IgD-negative memory B cell (primary cell): ENCODE measurements at regions not wholly inside any gene's neighbourhood (a gene's known extent, or its start where the extent isn't known, plus 50 kb on each side); places are given as distances from the start of the nearest gene placed in this dataset.
"Not testable (repeated sequence)": the region's sequence is repeated elsewhere in the genome, so short reads cannot be mapped to it uniquely, and the experiment has no call there.

Experiments used
- H3K27ac Mint-ChIP-seq, 3 donors: one replicate each; pipeline ENCODE4 v1.8.0; 2020 to 2022; ENCODE audit warnings: mild to moderate bottlenecking in 3 of 3, mixed read lengths in 3 of 3, moderate library complexity in 1 of 3
- H3K27me3 Mint-ChIP-seq: one replicate; pipeline ENCODE4 v1.8.0; 2021; ENCODE audit warnings: mixed read lengths
- H3K36me3 Mint-ChIP-seq: one replicate; pipeline ENCODE4 v1.8.0; 2020; ENCODE audit warnings: mild to moderate bottlenecking, mixed read lengths
- H3K4me1 Mint-ChIP-seq, 3 donors: one replicate each; pipeline ENCODE4 v1.8.0; 2020 to 2022; ENCODE audit warnings: mixed read lengths in 3 of 3, mild to moderate bottlenecking in 1 of 3
- H3K4me3 Mint-ChIP-seq, 4 donors: one replicate each; pipeline ENCODE4 v1.8.0; 2020 to 2022; ENCODE audit warnings: mild to moderate bottlenecking in 4 of 4, mixed read lengths in 4 of 4, moderate library complexity in 3 of 4
- H3K9me3 Mint-ChIP-seq, 3 donors: one replicate each; pipeline ENCODE4 v1.8.0; 2020 to 2021; ENCODE audit warnings: mixed read lengths in 3 of 3, mild to moderate bottlenecking in 1 of 3

DNA sequence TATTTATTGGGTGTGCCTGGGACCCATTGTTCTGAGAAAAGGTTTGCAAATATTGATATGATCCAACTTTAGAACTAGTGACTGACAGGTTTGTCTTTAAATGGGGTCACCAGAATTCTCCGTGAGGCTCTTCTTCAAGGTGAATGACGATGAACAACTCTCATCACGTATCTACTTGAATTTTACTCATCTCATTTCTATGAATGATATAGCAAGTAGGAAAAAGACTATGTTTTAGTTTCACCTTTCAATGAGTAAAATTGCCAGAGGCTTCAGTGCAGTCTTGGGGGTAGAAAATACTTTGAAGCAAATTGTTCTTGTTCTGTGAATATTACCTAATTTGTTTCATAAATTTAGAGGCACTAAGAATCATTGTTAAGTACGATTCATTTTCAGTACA lies 232.0 kb downstream of the ANKRD36 start:
- not testable (repeated sequence) for H3K36me3 Mint-ChIP-seq, H3K4me3 Mint-ChIP-seq, H3K27ac Mint-ChIP-seq, H3K4me1 Mint-ChIP-seq, H3K27me3 Mint-ChIP-seq, H3K9me3 Mint-ChIP-seq

DNA sequence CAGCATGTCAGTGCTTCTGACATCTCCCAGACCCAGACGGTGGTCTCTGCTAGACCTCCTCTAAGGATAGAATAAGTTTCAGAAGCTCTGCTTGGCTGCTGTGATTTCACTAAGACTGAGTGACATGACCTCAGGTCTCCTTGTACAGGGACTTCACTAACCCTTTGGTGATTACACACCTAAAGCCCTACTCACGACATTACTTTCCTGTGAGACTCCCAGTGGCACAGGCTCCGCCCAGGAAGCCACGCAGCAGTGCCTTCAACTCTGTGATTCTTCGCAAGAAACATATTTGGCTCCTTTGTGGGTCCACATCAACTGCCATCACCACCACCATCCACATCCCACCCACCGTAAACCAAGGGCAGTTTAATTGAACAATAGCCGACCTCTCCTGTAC lies 220.7 kb downstream of the ANKRD36 start:
- H3K9me3 Mint-ChIP-seq, H3K27ac Mint-ChIP-seq, H3K4me1 Mint-ChIP-seq, H3K4me3 Mint-ChIP-seq, H3K36me3 Mint-ChIP-seq, H3K27me3 Mint-ChIP-seq: not testable (repeated sequence)

DNA sequence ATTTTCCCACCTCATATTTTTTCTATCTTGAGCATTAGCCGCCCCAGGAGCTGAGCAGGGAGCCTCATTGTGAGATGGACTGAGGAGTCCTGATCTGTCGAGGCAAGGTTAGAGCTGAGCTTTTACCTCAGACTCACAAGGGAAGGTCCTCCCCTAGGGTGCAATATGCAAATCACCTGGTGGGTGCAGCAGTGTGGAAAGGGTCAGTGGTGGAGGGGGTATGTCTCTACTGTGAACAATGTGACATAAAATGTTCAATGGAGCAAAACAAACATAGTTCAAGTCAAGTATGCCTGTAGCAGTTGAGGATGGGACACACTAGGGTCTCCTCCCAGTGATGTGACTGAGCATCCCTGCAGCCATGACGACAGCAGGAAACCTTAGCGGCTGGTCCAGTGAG lies 219.2 kb downstream of the ANKRD36 start:
- not testable (repeated sequence) for H3K27me3 Mint-ChIP-seq, H3K36me3 Mint-ChIP-seq, H3K4me3 Mint-ChIP-seq, H3K4me1 Mint-ChIP-seq, H3K27ac Mint-ChIP-seq, H3K9me3 Mint-ChIP-seq

DNA sequence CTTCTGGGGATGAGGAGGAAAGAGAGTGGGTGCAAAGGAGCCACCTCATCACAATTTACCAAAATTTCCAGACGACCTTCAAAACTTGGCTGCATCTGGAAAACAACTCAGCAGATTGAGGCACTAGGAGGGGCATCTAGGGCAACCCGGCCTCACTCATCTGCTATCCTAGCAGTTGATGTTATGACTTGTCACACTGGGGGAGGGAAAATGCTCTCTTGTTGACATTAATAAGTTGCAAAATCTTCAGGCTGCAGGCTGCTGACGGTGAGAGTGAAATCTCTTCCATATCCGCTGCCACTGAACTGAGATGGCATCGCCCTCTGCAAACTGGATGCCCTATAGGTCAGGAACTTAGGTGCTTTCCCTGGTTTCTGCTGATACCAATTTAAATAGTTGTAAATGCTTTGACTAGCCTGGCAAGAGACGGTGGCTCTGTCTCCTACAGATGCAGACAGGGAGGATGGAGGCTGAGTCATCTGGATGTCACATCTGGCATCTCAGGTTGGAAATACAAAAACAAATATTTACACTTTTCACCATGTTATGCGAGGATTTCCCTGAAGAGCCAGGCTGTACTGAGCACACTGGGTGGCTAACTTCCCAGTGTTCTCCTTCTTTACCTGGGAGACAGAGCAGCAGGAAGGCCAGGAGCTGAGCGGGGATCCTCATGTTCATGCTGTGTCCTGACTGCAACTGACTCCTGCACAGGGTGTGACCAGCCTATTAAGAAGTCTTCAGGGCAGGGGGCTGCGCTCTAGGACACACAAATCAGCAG lies 209.2 kb downstream of the ANKRD36 start:
- not testable (repeated sequence) for H3K27ac Mint-ChIP-seq, H3K4me3 Mint-ChIP-seq, H3K4me1 Mint-ChIP-seq, H3K27me3 Mint-ChIP-seq, H3K36me3 Mint-ChIP-seq, H3K9me3 Mint-ChIP-seq

DNA sequence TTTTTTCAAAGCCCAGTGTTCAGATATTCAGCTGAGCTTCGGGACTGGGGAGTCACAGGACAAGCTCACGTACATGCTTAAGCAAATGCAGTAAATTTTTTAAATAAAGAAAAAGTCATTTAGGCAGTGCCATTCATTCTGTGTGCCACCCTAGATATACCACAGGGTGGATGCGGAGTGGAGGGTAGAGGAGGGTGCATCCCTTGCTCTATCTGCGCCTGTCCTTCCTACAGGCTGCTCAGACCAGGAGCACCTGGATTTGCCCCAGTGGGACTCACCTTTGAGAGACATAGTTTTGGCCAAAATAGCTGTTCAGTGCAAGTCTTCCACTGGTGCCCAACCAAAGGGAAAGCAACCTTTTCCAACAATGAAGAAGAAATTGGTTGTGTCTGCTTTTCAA lies 202.4 kb downstream of the ANKRD36 start:
- H3K4me1 Mint-ChIP-seq, H3K27ac Mint-ChIP-seq, H3K27me3 Mint-ChIP-seq, H3K36me3 Mint-ChIP-seq, H3K9me3 Mint-ChIP-seq, H3K4me3 Mint-ChIP-seq: not testable (repeated sequence)

DNA sequence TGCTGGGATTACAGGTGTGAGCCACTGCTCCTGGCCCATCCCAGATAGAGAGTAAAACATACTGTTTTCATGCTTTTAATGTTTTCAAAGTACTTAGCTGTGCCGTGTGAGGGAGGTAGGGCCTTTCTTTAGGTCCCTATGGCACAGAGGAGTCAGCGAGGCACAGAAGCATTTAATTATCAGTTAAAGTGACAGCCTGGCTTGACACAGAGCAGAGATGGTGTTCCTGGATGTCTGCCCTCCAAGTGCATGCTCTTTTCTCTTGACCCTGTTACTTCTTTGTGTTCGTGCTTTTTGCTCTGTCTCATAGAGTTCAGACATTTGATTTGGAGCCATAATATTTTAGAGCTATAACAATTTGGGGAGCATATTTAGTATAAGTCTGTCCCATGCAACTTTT lies 199.5 kb downstream of the ANKRD36 start:
- not testable (repeated sequence) for H3K4me1 Mint-ChIP-seq, H3K4me3 Mint-ChIP-seq, H3K9me3 Mint-ChIP-seq, H3K36me3 Mint-ChIP-seq, H3K27ac Mint-ChIP-seq, H3K27me3 Mint-ChIP-seq

DNA sequence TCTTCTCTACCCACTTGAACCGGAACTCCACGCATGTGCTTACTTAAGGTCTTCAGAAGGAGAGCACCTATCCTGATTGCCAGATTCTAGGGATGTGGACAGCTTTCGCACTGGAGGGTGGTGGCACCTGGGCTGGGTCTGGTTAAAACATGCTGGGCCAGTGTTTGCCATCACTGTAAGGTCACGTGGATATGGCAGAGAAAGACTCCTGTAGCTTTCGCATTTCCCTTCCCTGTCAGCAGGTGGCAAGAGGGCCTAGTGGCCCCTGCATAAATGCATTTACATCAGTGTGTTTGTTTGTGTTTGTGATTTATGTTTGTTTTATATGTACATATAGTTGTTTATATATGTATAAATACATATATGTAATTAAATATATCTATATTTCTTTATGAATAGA lies 192.5 kb downstream of the ANKRD36 start:
- not testable (repeated sequence) for H3K27ac Mint-ChIP-seq, H3K36me3 Mint-ChIP-seq, H3K4me3 Mint-ChIP-seq, H3K27me3 Mint-ChIP-seq, H3K4me1 Mint-ChIP-seq, H3K9me3 Mint-ChIP-seq

DNA sequence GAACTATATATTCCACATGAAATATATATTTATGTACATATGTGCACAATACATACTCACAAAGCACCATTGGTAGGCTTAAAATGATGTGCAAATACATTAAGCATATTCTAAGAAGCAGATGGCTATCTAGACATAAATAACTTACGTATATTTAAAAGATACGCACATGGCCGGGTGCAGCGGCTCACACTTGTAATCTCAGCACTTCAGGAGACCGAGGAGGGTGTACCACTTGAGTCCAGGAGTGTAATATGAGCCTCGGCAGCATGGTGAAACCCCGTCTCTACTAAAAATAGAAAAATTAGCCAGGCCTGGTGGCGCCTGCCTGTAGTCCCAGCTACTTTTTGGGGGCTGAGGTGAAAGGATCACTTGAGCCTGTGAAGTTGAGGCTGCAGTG lies 189.9 kb downstream of the ANKRD36 start:
- H3K27ac Mint-ChIP-seq, H3K4me3 Mint-ChIP-seq, H3K9me3 Mint-ChIP-seq, H3K27me3 Mint-ChIP-seq, H3K36me3 Mint-ChIP-seq, H3K4me1 Mint-ChIP-seq: not testable (repeated sequence)

DNA sequence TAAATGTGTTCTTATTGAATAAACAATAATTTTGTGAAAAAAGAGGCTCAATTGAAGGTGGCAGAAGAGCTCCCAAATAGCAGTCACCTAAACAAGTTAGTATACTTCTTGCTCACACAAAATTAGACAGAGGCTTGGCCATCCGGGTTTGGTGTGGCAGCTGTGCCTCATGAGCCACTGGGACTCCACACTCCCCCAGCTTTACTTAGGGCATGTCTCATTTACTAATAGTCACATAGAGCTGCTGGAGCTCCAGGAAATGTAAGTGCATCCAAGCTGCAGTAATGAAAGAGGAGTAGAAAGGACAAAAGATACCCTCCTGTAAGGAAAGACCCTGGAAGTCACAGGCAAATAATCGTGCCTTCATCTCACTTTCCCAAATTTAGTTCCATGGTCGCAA lies 188.8 kb downstream of the ANKRD36 start:
- H3K4me3 Mint-ChIP-seq, result not testable (repeated sequence)

More for the DNA sequence above, 188.8 kb downstream of the ANKRD36 start:
- H3K27ac Mint-ChIP-seq, H3K27me3 Mint-ChIP-seq, H3K9me3 Mint-ChIP-seq, H3K36me3 Mint-ChIP-seq, H3K4me1 Mint-ChIP-seq: not testable (repeated sequence)
